CD4-positive, alpha-beta T cell treated with Interleukin-10 for 1 hour (primary cell): ENCODE measurements at regions not wholly inside any gene's neighbourhood (a gene's known extent, or its start where the extent isn't known, plus 50 kb on each side); places are given as distances from the start of the nearest gene placed in this dataset.
"Not testable (repeated sequence)": the region's sequence is repeated elsewhere in the genome, so short reads cannot be mapped to it uniquely, and the experiment has no call there.

Source experiments
- DNase-seq: peaks from one replicate; pipeline ENCODE4 v3.0.0-alpha.2; 2020

DNA sequence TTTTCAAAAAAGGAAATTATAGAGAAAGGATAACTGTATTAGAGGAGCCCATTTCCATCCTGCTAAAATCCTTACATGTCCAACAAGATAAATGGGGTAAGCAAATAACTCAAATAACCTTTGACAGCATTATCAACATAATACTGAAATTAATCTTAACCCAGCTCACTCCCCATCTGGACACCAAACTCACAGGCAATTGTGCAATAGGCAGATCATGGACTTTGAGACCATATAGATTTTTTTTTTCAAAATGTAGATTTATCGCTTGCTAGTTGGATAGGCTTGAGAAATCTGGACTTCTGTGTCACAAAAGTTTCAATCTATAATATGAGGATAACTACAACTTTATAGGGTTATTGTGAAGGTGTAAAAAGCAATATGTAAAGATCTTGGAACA is 134.4 kb upstream of the ASCC3 start:
- DNase-seq: no peak

DNA sequence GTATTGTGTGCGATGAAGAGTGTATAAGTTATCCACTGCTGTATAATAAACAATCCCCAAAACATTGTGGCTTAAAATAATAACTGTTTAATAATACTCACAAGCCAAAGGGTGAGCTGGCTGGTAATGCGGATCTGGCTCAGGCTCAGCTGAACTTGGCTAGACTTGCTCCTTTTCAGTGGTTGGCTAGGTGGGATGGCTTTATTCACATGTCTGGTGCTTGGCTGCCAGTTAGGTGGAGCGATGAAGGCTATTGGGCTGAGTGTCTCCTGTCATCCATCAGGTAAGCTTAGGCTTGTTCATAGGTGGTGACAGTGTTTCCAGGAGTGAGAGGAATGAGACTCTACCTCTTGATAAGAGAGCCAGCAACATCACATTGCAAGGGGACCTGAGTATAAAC is 135.0 kb upstream of the ASCC3 start:
- no peak for DNase-seq

DNA sequence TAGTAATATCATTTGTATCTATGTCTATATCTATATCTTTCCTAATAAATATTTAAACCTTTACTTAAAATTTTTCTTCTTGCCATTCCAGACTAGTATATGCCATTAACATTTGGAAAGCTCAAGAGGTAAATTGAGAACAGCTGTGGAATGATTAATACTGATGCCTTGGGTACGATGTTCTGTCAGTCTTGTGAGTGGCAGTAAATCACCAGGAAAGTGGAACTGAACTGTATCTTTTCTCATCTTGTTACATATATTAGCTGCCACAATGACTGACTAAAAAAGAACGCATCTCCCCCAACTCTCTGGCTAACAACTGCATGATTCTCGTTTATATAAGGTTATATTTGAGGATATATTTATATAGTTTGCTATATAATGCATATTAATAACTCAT is 137.0 kb upstream of the ASCC3 start:
- DNase-seq: no peak

- DNase-seq: no peak
Measured at GRCh38 chr6:101021504-101021903, 140.4 kb upstream of the ASCC3 start.

- DNase-seq: no peak
Measured at GRCh38 chr6:101042966-101043365, 161.8 kb upstream of the ASCC3 start.

GRCh38 chr6:101058296-101058695 is 177.2 kb upstream of the ASCC3 start:
- no peak for DNase-seq

- DNase-seq: no peak
Measured at GRCh38 chr6:101066481-101066880, 185.4 kb upstream of the ASCC3 start.

DNA sequence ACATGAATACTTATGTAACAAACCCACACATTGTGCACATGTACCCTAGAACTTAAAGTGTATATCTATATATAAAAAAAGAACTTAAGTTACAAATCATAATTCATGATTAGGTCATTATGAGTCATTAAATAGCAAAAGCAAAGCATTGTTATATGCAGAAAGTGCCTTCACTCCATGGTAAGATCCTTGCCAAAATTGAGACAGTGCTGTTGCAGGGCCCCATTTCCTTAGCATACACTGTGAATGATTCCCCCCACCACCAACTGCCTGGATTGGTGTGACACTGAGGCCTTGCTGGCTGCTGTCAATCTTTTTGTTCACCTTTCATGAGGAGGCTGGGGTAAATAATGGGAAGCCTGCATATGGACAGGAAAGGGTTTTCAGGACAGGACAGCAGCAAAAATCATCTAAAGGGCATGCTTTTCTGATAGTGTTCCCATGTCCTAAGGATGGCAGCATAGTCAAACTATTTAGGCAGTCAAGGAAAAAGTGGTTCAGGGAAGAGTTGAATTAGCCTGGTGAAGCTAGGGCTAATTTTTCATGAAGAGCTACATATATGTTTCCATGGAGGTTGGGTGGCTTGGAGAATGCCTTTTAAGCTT is 188.2 kb upstream of the ASCC3 start:
- no peak for DNase-seq

GRCh38 chr6:101070044-101070608 is 189.0 kb upstream of the ASCC3 start:
- DNase-seq: no peak

DNA sequence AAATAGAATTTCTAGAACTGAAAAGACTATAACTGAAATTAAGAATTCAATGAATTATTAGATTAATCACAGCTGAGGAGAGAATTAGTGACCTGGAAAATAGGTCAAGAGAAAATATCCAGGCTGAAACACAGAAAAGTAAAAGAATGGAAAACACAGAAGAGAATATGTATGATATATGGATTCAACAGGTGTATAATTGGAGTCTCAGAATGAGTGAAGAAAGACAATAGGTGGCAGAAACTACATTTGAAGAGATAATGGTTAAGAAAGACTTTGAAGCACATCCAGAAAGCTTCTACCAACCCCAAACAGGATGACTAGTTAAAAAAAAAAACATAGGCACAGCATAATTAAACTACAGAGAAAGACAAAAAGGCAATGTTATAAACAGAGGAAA is 196.2 kb upstream of the ASCC3 start:
- DNase-seq: no peak

DNA sequence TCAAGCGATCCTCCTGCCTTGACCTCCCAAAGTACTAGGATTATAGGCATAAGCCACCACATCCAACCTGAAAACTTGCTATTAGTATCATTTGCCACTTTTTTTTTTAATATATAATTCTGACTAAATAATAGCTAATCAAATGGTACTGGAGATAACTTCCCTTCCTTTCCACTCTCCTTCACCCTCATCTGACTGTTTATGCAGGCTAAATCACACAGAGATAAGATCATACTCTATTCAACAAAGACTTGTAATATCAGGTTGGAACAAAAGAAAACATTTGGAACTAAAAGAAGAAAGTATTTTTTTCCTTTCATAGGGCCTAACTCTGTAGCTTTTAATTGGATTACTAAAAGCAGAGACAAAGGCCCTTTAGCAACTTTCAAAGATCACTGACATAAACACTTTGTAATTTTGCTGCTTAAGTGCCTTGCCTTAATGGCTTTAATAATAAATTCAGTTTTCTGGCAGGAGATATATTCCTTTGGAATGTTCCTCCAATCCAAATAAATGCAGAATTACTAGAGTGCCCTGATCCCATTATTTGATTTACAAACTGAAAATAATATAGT is 198.7 kb upstream of the ASCC3 start:
- no peak for DNase-seq

DNA sequence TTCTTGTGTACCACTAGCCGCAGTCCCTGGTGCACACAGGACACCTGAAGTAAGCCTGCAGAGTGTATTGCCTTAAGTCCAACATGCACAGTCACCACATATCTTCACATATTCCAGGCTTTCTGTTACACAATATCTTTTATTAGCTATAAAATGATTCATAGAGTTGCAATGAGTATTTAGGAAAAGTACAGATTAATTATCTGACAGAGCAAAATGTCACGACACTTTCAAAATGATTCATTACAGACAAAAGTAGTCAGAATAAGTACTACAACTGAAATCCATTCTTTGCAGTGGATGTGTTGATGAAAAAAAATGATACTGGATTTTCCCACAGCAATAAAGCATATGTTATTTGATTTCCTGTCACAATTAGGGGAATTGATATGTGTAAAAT is 199.5 kb upstream of the ASCC3 start:
- no peak for DNase-seq

DNA sequence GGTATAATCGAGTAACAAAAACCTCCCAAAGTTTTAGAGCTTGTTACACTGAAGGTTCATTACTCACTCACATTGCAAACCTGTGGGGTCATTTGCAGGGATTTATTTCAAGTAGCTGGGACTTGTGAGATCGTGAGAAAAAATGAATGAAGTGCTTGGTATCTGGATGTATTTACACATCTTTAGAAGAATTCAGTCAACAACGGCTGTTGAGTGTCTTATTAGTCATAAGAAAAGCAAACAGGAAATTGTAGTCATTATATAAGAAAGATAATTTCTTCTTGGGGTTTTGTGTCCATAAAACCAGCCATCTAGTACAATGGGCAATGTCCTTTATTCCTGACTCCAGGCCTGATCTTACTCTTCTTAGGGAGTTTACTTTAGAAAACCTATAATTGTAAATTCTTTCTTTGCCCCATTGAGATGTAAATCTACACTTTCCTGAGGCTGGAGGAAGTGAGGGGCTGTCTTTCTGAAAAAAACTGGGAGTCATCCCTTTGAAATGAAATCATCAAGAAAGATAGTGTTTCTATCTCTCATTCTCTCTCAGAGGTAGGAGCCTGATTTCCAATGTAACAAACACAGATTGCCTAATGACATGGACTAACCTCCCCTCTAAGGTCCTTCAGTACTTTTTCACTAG is 202.5 kb upstream of the ASCC3 start:
- DNase-seq: no peak

- DNase-seq: no peak
Measured at GRCh38 chr6:101085327-101085726, 204.2 kb upstream of the ASCC3 start.

- DNase-seq: no peak
Measured at GRCh38 chr6:101086473-101086872, 205.3 kb upstream of the ASCC3 start.

DNA sequence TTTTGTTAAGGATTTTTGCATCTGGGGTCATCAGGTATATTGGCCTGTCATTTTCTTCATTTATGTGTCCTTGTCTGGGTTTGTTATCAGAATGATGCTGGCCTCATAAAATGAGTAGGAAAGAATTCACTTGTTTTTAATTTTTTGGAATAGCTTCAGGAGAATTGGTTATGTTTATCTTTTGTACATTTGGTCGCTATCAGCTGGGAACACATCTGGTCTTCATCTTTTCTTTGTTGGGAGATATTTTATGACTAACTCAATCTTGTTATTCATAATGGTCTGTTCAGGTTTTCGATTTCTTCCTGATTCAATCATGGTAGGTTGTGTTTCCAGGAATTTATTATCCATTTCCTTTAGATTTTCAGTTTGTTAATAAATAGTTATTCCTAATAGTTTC is 207.5 kb upstream of the ASCC3 start:
- no peak for DNase-seq

DNA sequence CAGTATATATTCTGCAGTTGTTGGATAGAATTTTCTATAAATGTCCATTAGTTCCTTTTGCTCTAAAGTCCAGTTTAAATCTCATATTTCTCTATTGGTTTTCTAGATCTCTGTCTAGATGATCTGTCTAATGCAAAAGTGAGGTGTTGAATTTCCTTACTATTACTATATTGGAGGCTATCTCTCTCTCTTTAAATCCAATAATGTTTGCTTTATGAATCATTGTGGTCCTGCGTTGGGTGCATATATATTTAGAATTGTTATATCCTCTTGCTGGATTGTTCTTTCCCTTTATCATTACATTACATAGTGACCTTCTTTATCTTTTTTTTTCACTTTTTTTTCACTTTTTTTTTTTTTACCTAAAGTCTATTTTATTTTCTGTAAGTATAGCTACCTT is 208.5 kb upstream of the ASCC3 start:
- no peak for DNase-seq

- no peak for DNase-seq
Measured at GRCh38 chr6:101090281-101090680, 209.2 kb upstream of the ASCC3 start.

GRCh38 chr6:101098605-101099004 is 217.5 kb upstream of the ASCC3 start:
- DNase-seq: not testable (repeated sequence)

DNA sequence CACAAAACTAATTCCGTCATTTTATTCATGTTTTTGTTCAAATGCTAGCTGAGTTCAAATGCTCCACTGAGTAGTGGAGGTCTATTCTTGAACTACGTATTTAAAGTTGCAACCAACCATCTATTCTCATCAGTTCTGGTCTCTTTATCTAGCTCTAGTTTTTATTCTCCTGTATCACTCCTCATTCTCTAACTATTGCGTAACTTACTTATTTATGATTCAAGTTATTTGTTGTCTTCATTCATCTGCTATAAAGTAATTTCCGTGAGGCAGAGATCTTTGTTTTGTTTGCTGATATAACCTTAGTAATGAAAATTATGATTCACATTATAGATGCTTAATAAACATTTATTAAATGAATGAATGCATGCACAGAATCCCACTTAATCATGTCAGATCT is 221.6 kb upstream of the ASCC3 start:
- DNase-seq: no peak

GRCh38 chr6:101108286-101108685 is 227.2 kb upstream of the ASCC3 start:
- DNase-seq: no peak

DNA sequence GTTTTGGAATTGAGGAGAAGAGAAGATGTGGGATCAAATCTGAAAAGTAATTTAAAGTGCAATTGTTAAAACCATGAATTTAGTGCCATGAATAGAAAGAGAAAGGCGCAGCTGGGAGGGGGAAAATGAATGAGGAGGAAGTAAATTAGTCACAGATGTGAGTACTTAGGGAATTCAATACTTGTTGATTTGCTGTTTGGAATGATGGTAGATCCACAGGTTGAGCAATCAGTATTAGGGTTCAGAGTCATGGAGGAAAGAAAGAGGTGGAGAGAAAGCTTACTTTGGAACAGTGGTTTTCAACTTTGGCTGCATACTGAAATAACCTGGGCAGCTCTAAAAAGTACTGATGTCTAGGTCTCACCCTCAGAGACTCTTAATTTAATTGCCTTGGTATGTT is 229.7 kb upstream of the ASCC3 start:
- DNase-seq: no peak

DNA sequence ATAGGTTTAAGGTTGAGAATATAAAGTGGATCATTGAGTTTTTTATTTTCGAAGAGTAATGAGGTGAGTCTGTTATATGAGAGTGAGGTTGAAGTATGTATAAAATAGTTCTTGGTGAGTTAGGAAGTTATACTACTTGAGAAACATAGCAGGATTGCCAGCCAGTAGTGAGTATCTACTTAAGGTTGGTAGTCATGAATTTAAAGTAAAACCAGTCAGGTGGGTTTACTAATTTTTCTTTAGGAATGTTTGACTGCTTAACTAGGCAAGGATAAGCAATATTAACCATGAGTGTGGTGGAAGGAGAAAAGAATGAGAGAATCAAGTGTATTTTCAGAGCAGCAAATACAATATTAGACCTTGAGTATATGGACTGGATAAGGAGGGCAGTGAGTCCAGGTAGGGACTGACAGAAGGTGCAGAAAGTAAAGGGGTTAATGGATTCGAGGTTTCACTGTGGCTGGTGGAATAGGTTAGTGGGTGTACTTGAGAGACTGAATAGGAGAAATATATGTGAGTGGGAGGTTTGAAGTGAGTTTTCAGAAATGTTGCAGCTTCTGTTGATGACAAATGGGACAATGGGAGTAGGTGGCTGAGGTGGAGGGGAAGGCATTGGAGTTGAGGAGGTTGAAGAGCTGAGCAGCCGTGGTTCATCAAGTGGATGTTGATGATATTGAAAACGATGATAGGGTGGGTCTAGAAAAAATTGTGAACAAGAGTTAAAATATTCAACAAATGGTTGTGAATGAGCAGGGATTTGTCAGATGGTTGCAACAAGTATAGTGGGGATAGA is 232.5 kb upstream of the ASCC3 start:
- DNase-seq: no peak

DNA sequence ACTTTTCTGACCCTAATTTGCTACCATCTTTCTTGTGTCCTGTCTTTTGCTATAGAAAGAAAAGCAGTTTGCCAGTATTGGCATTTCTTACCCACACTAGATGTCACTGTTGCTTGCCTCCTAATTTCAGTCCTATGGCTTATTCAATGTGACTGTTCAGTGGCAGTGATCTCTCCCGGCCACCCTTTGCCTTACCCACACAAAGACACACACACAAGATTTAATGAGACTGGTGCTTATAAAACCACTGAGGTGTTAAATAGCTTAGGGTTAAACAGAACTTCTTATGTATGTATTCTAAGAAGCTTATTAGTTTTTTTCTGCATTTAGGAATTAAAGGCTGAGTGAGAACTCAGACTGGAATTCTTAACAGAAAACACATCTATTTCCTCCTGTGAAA is 233.6 kb upstream of the ASCC3 start:
- DNase-seq: no peak
